GM12892 (cell line): ENCODE measurements at regions not wholly inside any gene's neighbourhood (a gene's known extent, or its start where the extent isn't known, plus 50 kb on each side); places are given as distances from the start of the nearest gene placed in this dataset.

Experiments
- POLR2A ChIP-seq: IDR thresholded peaks from 2 replicates; pipeline ENCODE4 v1.6.1; 2011; ENCODE audit warnings: low read depth, low read length, control low read depth
- POLR2AphosphoS5 ChIP-seq: IDR thresholded peaks from 2 replicates; pipeline ENCODE4 v1.6.1; 2011; ENCODE audit warnings: low read depth, low read length, control low read depth

DNA sequence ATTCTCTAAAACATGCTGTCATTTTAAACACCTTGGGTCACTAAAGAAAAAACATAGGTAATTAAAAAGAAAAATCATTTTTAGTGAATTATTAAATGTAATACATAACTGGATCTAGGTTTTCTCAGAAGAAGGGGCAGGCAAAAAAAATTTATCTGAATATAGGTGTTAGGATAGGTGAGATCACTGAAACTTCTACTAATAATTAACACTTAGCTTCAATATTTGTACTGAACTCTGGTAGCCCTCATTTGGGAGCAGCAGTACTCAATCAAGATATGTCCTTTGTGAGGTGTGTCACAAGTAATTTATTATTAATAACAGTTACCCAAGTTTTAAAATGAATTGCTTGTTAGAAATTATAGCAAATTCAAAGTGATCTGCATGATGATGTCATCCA is 103.6 kb downstream of the ATP23 start:
- TF ChIP-seq POLR2A (no peak), POLR2AphosphoS5 (no peak)
